H9 (cell line): ENCODE measurements at regions not wholly inside any gene's neighbourhood (a gene's known extent, or its start where the extent isn't known, plus 50 kb on each side); places are given as distances from the start of the nearest gene placed in this dataset.

Experiments used
- DNase-seq: peaks from one replicate; pipeline ENCODE4 v3.0.0-alpha.2; 2017
- H2AFZ ChIP-seq: one replicate; pipeline ENCODE4 v1.6.1; 2013; ENCODE audit warnings: mild to moderate bottlenecking, low read length, control low read depth, moderate library complexity
- H2AK5ac ChIP-seq: 2 replicates; pipeline ENCODE4 v1.6.1; 2013; ENCODE audit warnings: low read length, control low read depth, mixed read lengths; ENCODE audit not compliant: insufficient read length
- H2BK120ac ChIP-seq: one replicate; pipeline ENCODE4 v1.6.1; 2013; ENCODE audit warnings: low read depth, mild to moderate bottlenecking, low read length, control low read depth, inconsistent platforms; ENCODE audit not compliant: poor library complexity, severe bottlenecking
- H2BK12ac ChIP-seq: 2 replicates; pipeline ENCODE4 v1.6.1; 2013; ENCODE audit warnings: low read length, control low read depth, mixed read lengths, low read depth; ENCODE audit not compliant: insufficient read length
- H2BK15ac ChIP-seq: 2 replicates; pipeline ENCODE4 v1.6.1; 2013; ENCODE audit warnings: low read depth, low read length, control low read depth
- H2BK20ac ChIP-seq: one replicate; pipeline ENCODE4 v1.6.1; 2013; ENCODE audit warnings: low read depth, mild to moderate bottlenecking, low read length, control low read depth, inconsistent platforms; ENCODE audit not compliant: poor library complexity, severe bottlenecking
- H2BK5ac ChIP-seq: 2 replicates; pipeline ENCODE4 v1.6.1; 2013; ENCODE audit warnings: low read length, control low read depth, mixed read lengths; ENCODE audit not compliant: insufficient read length
- H3K14ac ChIP-seq: 2 replicates; pipeline ENCODE4 v1.6.1; 2013; ENCODE audit warnings: low read length, control low read depth; ENCODE audit not compliant: insufficient read depth
- H3K18ac ChIP-seq: 2 replicates; pipeline ENCODE4 v1.6.1; 2013; ENCODE audit warnings: low read depth, mild to moderate bottlenecking, mixed read lengths, low read length, control low read depth; ENCODE audit not compliant: insufficient read length
- H3K23ac ChIP-seq: 2 replicates; pipeline ENCODE4 v1.6.1; 2013; ENCODE audit warnings: low read length, control low read depth, mixed read lengths, low read depth; ENCODE audit not compliant: insufficient read length
- H3K23me2 ChIP-seq: 2 replicates; pipeline ENCODE4 v1.6.1; 2013; ENCODE audit warnings: low read depth, mild to moderate bottlenecking, mixed read lengths, low read length, control low read depth; ENCODE audit not compliant: insufficient read length, poor library complexity, severe bottlenecking
- H3K27ac ChIP-seq: 2 replicates; pipeline ENCODE4 v1.5.1; 2013; ENCODE audit warnings: low read length, control low read depth, mixed read lengths, low read depth; ENCODE audit not compliant: insufficient read length
- H3K27me3 ChIP-seq: 2 replicates; pipeline ENCODE4 v1.6.1; 2013; ENCODE audit warnings: low read length, control low read depth, inconsistent platforms; ENCODE audit not compliant: insufficient read depth
- H3K4ac ChIP-seq: 2 replicates; pipeline ENCODE4 v1.6.1; 2013; ENCODE audit warnings: low read depth, mild to moderate bottlenecking, control low read depth, inconsistent platforms, low read length, moderate library complexity
- H3K4me1 ChIP-seq: 2 replicates; pipeline ENCODE4 v1.6.1; 2013; ENCODE audit warnings: low read length, control low read depth, inconsistent platforms; ENCODE audit not compliant: insufficient read depth
- H3K4me2 ChIP-seq: 2 replicates; pipeline ENCODE4 v1.6.1; 2013; ENCODE audit warnings: low read length, control low read depth, mixed read lengths; ENCODE audit not compliant: insufficient read length, insufficient read depth
- H3K56ac ChIP-seq: 2 replicates; pipeline ENCODE4 v1.6.1; 2013; ENCODE audit warnings: low read depth, mild to moderate bottlenecking, mixed read lengths, low read length, control low read depth; ENCODE audit not compliant: insufficient read length
- H3K79me1 ChIP-seq: 2 replicates; pipeline ENCODE4 v1.6.1; 2013; ENCODE audit warnings: low read depth, mild to moderate bottlenecking, moderate library complexity, low read length, control low read depth, inconsistent platforms; ENCODE audit not compliant: insufficient read depth, poor library complexity, severe bottlenecking
- H3K79me2 ChIP-seq: 2 replicates; pipeline ENCODE4 v1.6.1; 2013; ENCODE audit warnings: low read length, control low read depth, inconsistent platforms; ENCODE audit not compliant: insufficient read depth
- H3K9ac ChIP-seq: 2 replicates; pipeline ENCODE4 v1.6.1; 2013; ENCODE audit warnings: low read length, control low read depth, mixed read lengths; ENCODE audit not compliant: insufficient read length; ENCODE audit errors: extremely low read depth
- H3K9me3 ChIP-seq: one replicate; pipeline ENCODE4 v1.6.1; 2013; ENCODE audit warnings: low read depth, low read length, inconsistent platforms; ENCODE audit not compliant: control insufficient read depth
- H3T11ph ChIP-seq: one replicate; pipeline ENCODE4 v1.6.1; 2013; ENCODE audit warnings: mild to moderate bottlenecking, low read length, control low read depth, inconsistent platforms
- H4K20me1 ChIP-seq: one replicate; pipeline ENCODE4 v1.6.1; 2013; ENCODE audit not compliant: control insufficient read depth, insufficient read length, insufficient read depth
- H4K5ac ChIP-seq: 2 replicates; pipeline ENCODE4 v1.6.1; 2013; ENCODE audit warnings: low read depth, mild to moderate bottlenecking, mixed read lengths, low read length, control low read depth; ENCODE audit not compliant: insufficient read length
- H4K8ac ChIP-seq: replicated peaks from 2 replicates; pipeline ENCODE4 v1.6.1; 2013; ENCODE audit warnings: low read length, control low read depth, mixed read lengths, low read depth; ENCODE audit not compliant: insufficient read length
- H4K91ac ChIP-seq: 2 replicates; pipeline ENCODE4 v1.6.1; 2013; ENCODE audit warnings: low read depth, mild to moderate bottlenecking, moderate library complexity, mixed read lengths, low read length, control low read depth; ENCODE audit not compliant: insufficient read length
- H3K27ac Mint-ChIP-seq, 3 experiments: 2 replicates in 2 of 3; 3 replicates in 1 of 3; pipeline ENCODE4 v1.8.0; 2020 to 2021; ENCODE audit warnings: mixed read lengths in 3 of 3, mild to moderate bottlenecking in 1 of 3, moderate library complexity in 1 of 3
- H3K27me3 Mint-ChIP-seq: 2 replicates; pipeline ENCODE4 v1.8.0; 2021; ENCODE audit warnings: low read depth, mild to moderate bottlenecking, moderate library complexity, mixed read lengths
- H3K36me3 Mint-ChIP-seq, 3 experiments: 2 replicates in 2 of 3; 3 replicates in 1 of 3; pipeline ENCODE4 v1.8.0; 2020 to 2021; ENCODE audit warnings: low read depth in 3 of 3, mixed read lengths in 3 of 3; ENCODE audit not compliant: insufficient read depth in 1 of 3
- H3K4me1 Mint-ChIP-seq, 2 experiments: 2 replicates each; pipeline ENCODE4 v1.8.0; 2020; ENCODE audit warnings: mixed read lengths in 2 of 2
- H3K4me3 Mint-ChIP-seq, 2 experiments: 2 replicates in 1 of 2; 3 replicates in 1 of 2; pipeline ENCODE4 v1.8.0; 2020 to 2021; ENCODE audit warnings: mild to moderate bottlenecking in 2 of 2, mixed read lengths in 2 of 2, moderate library complexity in 1 of 2
- H3K9me3 Mint-ChIP-seq, 2 experiments: 2 replicates in 1 of 2; 3 replicates in 1 of 2; pipeline ENCODE4 v1.8.0; 2020; ENCODE audit warnings: mild to moderate bottlenecking in 2 of 2, mixed read lengths in 2 of 2, moderate library complexity in 1 of 2
- WGBS: extraction: QIAGEN DNeasy Blood & Tissue Kit; methylation state at CpG from one replicate; pipeline ENCODE4 v1.1.7; 2013; ENCODE audit warnings: missing lambda C conversion rate, low lambda C conversion rate, mixed read lengths; ENCODE audit not compliant: insufficient read length; ENCODE audit errors: extremely low coverage; 5-methylcytosine and 5-hydroxymethylcytosine counted together
- TF ChIP-seq, protein P1 (sequence below): fragments of 200-600 bp; sonication (generic); conservative IDR thresholded peaks from 3 replicates; pipeline ENCODE4 v1.8.0; 2021; ENCODE audit warnings: antibody characterized with exemption, mild to moderate bottlenecking

DNA sequence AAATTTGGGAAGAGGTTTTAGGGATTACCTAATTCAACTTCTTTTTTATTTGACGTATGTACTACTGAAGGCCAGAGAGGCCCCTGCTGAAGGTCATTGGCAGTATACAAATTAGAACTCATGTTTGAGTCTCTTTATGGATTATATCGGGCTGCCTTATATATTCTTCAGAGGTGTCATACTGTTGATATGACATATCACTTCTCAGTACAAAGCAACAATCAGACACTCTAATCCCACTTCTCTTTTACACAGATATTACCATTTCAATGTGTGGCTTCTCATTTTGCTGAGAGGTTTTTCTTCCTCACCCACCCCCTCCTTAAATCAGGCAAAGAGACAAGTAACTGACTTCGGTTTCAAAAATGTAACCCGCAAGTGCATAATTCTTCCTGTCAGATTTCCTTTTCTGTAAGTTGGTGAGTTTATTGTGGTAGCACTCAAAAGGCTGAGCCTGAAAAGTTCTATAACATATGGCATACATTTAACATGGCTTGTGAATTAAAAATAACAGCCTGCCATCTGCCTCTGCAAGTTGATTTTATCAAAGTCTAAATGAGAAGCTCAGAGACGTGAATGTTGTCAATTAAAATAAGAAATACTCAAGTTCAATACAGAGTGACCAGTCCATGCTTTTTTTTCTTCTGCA is 163.6 kb upstream of the RORB start:
- H3K27me3 ChIP-seq, result no peaks in the 10 kb centered on the region
- Mint-ChIP-seq H3K27me3 (no peaks in the 10 kb centered on the region), H3K36me3 (no peaks in the 10 kb centered on the region), H3K27ac (no peak overlapping the region), H3K9me3 (no peaks in the 10 kb centered on the region), H3K4me3 (no peak overlapping the region), H3K4me1 (peaks cover 12% of the 10 kb centered on the region in 2 experiments)
- H3K18ac ChIP-seq, result no peak overlapping the region
- no peak overlapping the region for H2BK5ac ChIP-seq
- no peak overlapping the region for H3K9ac ChIP-seq
- H3K4me1 ChIP-seq, result 0 out of 2 replicates have a peak, but pooled peaks cover 4% of the 10 kb centered on the region
- TF ChIP-seq, protein P1, sequence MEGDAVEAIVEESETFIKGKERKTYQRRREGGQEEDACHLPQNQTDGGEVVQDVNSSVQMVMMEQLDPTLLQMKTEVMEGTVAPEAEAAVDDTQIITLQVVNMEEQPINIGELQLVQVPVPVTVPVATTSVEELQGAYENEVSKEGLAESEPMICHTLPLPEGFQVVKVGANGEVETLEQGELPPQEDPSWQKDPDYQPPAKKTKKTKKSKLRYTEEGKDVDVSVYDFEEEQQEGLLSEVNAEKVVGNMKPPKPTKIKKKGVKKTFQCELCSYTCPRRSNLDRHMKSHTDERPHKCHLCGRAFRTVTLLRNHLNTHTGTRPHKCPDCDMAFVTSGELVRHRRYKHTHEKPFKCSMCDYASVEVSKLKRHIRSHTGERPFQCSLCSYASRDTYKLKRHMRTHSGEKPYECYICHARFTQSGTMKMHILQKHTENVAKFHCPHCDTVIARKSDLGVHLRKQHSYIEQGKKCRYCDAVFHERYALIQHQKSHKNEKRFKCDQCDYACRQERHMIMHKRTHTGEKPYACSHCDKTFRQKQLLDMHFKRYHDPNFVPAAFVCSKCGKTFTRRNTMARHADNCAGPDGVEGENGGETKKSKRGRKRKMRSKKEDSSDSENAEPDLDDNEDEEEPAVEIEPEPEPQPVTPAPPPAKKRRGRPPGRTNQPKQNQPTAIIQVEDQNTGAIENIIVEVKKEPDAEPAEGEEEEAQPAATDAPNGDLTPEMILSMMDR, result no peak
- H3K23me2 ChIP-seq, result no peaks in the 10 kb centered on the region
- no peak overlapping the region for H2AK5ac ChIP-seq
- no peak overlapping the region for H2BK15ac ChIP-seq
- H3K79me1 ChIP-seq, result no peaks in the 10 kb centered on the region
- no peak overlapping the region for H3K23ac ChIP-seq
- H4K91ac ChIP-seq, result no peak overlapping the region
- H2AFZ ChIP-seq, result no peak overlapping the region
- no peak overlapping the region for H3K4ac ChIP-seq
- no peak overlapping the region for H2BK120ac ChIP-seq
- no peak overlapping the region for H4K5ac ChIP-seq
- H3K79me2 ChIP-seq, result no peaks in the 10 kb centered on the region
- no peak overlapping the region for H3K27ac ChIP-seq
- no peak overlapping the region for H3K4me2 ChIP-seq
- H3K9me3 ChIP-seq, result no peaks in the 10 kb centered on the region
- H2BK20ac ChIP-seq, result no peak overlapping the region
- no peak overlapping the region for H3K56ac ChIP-seq
- H4K20me1 ChIP-seq, result no peaks in the 10 kb centered on the region
- no peak overlapping the region for H3T11ph ChIP-seq
- H3K14ac ChIP-seq, result no peak overlapping the region
- H4K8ac ChIP-seq, result no peak overlapping the region
- no CpG with 5 or more reads among the region's 5 CpGs for WGBS
- no peak overlapping the region for H2BK12ac ChIP-seq
- no peak for DNase-seq
